GM12878 (cell line): ENCODE measurements at regions not wholly inside any gene's neighbourhood (a gene's known extent, or its start where the extent isn't known, plus 50 kb on each side); places are given as distances from the start of the nearest gene placed in this dataset.

Experiments
- ATAC-seq: fragments of 200-7000 bp; cut with Tn5 transposase; 3 replicates; pipeline ENCODE4 v1.9.1; 2020; ENCODE audit warnings: mild to moderate bottlenecking, moderate library complexity
- BruUV-seq: library from RNA; stranded (reverse); fragments of 400-500 nt; replicated peaks from 2 replicates; lab custom pipeline; 2021; lab: Mats Ljungman, UMichigan
- CTCF ChIA-PET: fragments of 300-600 bp; sonication (Branson Sonifier 250); formaldehyde crosslinking; extraction: SDS; loops from one replicate; lab custom pipeline; 2021; ENCODE audit warnings: inconsistent platforms; lab: Yijun Ruan, JAX
- POLR2A ChIA-PET: fragments of 350-600 bp; formaldehyde crosslinking; extraction: SDS; loops from one replicate; lab custom pipeline; 2021; ENCODE audit warnings: inconsistent platforms; lab: Charles Lee
- RAD21 ChIA-PET: fragments of 300-600 bp; sonication (Branson Sonifier 250); formaldehyde crosslinking; loops from one replicate; lab custom pipeline; 2023; ENCODE audit warnings: antibody characterized with exemption; ENCODE audit not compliant: unreplicated experiment; lab: Charles Lee
- SMC1A ChIA-PET: fragments of 300-600 bp; sonication (Branson Sonifier 250); formaldehyde crosslinking; loops from one replicate; lab custom pipeline; 2023; ENCODE audit not compliant: unreplicated experiment, uncharacterized antibody; lab: Charles Lee
- DNase-seq: peaks from one replicate; pipeline ENCODE4 v3.0.0-alpha.2; 2011; ENCODE audit warnings: low read depth, low spot score
- FAIRE-seq: peaks from 3 replicates; lab custom pipeline; 2011; peaks lifted over from hg19 to GRCh38; lab: Jason Lieb, UNC
- H2AFZ ChIP-seq: 2 replicates; pipeline ENCODE4 v1.6.0; 2011; ENCODE audit warnings: low read depth, low read length, control low read depth; ENCODE audit not compliant: control insufficient read depth
- H3K27ac ChIP-seq: 2 replicates; pipeline ENCODE4 v1.5.1; 2011; ENCODE audit warnings: control low read depth; ENCODE audit not compliant: control insufficient read depth, insufficient read depth
- H3K27me3 ChIP-seq, 2 experiments: replicated peaks in 1 of 2; 2 replicates each; pipeline versions ENCODE4 v1.6.0 to v1.6.1; 2011; ENCODE audit warnings: low read length in 1 of 2; ENCODE audit not compliant: control insufficient read depth in 2 of 2, insufficient read depth in 2 of 2
- H3K36me3 ChIP-seq, 2 experiments: 2 replicates each; pipeline ENCODE4 v1.5.1; 2011; ENCODE audit warnings: low read length in 1 of 2; ENCODE audit not compliant: control insufficient read depth in 2 of 2, insufficient read depth in 2 of 2
- H3K4me1 ChIP-seq: 2 replicates; pipeline ENCODE4 v1.6.1; 2011; ENCODE audit warnings: mild to moderate bottlenecking, low read length, moderate library complexity, mixed read lengths; ENCODE audit not compliant: control insufficient read depth, insufficient read depth
- H3K4me2 ChIP-seq: 2 replicates; pipeline ENCODE4 v1.6.0; 2011; ENCODE audit warnings: control low read depth; ENCODE audit not compliant: control insufficient read depth, insufficient read depth
- H3K4me3 ChIP-seq: fragments of 200-600 bp; sonication (generic); 2 replicates; pipeline ENCODE4 v1.5.1; 2016
- H3K79me2 ChIP-seq: 2 replicates; pipeline ENCODE4 v1.6.0; 2011; ENCODE audit warnings: low read length; ENCODE audit not compliant: control insufficient read depth, insufficient read depth
- H3K9ac ChIP-seq: 2 replicates; pipeline ENCODE4 v1.8.0; 2011; ENCODE audit warnings: low read length, control low read depth, mixed read lengths; ENCODE audit not compliant: control insufficient read depth, insufficient read depth
- H3K9me3 ChIP-seq: replicated peaks from 3 replicates; pipeline ENCODE4 v1.5.1; 2011; ENCODE audit warnings: mild to moderate bottlenecking, low read length; ENCODE audit not compliant: control insufficient read depth, insufficient read depth
- H4K20me1 ChIP-seq: 2 replicates; pipeline ENCODE4 v1.6.0; 2011; ENCODE audit not compliant: control insufficient read depth, insufficient read depth
- CBX5 ChIP-seq: sonication (generic); IDR thresholded peaks from 2 replicates; pipeline ENCODE4 v1.6.1; 2016; ENCODE audit warnings: low read depth, moderate library complexity, mild to moderate bottlenecking, inconsistent platforms
- CHD1 ChIP-seq: IDR thresholded peaks from 2 replicates; pipeline ENCODE4 v1.6.1; 2012; ENCODE audit warnings: low read depth, low read length, improper control_type of control experiment
- E2F4 ChIP-seq: IDR thresholded peaks from 2 replicates; pipeline ENCODE4 v1.6.1; 2012; ENCODE audit warnings: low read depth, low read length, improper control_type of control experiment
- ESRRA ChIP-seq: IDR thresholded peaks from 2 replicates; pipeline ENCODE4 v1.6.1; 2012; ENCODE audit warnings: mild to moderate bottlenecking, low read length, improper control_type of control experiment
- FOS ChIP-seq: IDR thresholded peaks from 3 replicates; pipeline ENCODE4 v1.6.1; 2011; ENCODE audit warnings: borderline replicate concordance; ENCODE audit not compliant: insufficient read length; ENCODE audit errors: extremely low read depth
- HDAC2 ChIP-seq: fragments of 200-600 bp; sonication (generic); IDR thresholded peaks from 2 replicates; pipeline ENCODE4 v1.6.1; 2017
- JUNB ChIP-seq: IDR thresholded peaks from 2 replicates; pipeline ENCODE4 v1.6.1; 2016; ENCODE audit warnings: antibody characterized with exemption, mild to moderate bottlenecking
- KAT2A ChIP-seq: conservative IDR thresholded peaks from 2 replicates; pipeline ENCODE4 v1.6.1; 2011; ENCODE audit warnings: low read depth, low read length; ENCODE audit not compliant: control insufficient read depth
- MEF2A ChIP-seq: IDR thresholded peaks from 2 replicates; pipeline ENCODE4 v1.6.1; 2011; ENCODE audit warnings: low read depth, mild to moderate bottlenecking, low read length, moderate library complexity; ENCODE audit not compliant: insufficient read depth
- MEF2B ChIP-seq: fragments of 450-650 bp; IDR thresholded peaks from 2 replicates; pipeline ENCODE4 v1.6.1; 2018; ENCODE audit warnings: mild to moderate bottlenecking, moderate library complexity; ENCODE audit not compliant: partially characterized antibody, poor library complexity, severe bottlenecking
- NFXL1 ChIP-seq: fragments of 450-650 bp; IDR thresholded peaks from 2 replicates; pipeline ENCODE4 v1.6.1; 2017; ENCODE audit warnings: antibody characterized with exemption, mild to moderate bottlenecking, borderline replicate concordance
- RELA ChIP-seq: fragments of 450-650 bp; IDR thresholded peaks from 2 replicates; pipeline ENCODE4 v1.8.0; 2014; ENCODE audit warnings: borderline replicate concordance; ENCODE audit not compliant: partially characterized antibody
- SIX5 ChIP-seq: IDR thresholded peaks from 2 replicates; pipeline ENCODE4 v1.6.1; 2011; ENCODE audit warnings: mild to moderate bottlenecking, low read depth, low read length, moderate library complexity; ENCODE audit not compliant: severe bottlenecking
- ZBTB11 ChIP-seq: fragments of 450-650 bp; formaldehyde crosslinking; IDR thresholded peaks from 2 replicates; pipeline ENCODE4 v1.5.0; 2022; ENCODE audit warnings: mild to moderate bottlenecking, missing genetic modification characterization
- ZNF24 ChIP-seq: fragments of 450-650 bp; IDR thresholded peaks from 2 replicates; pipeline ENCODE4 v1.6.1; 2017; ENCODE audit warnings: antibody characterized with exemption, mild to moderate bottlenecking
- ZZZ3 ChIP-seq: IDR thresholded peaks from 2 replicates; pipeline ENCODE4 v1.6.1; 2011; ENCODE audit warnings: low read depth; ENCODE audit not compliant: control insufficient read depth, insufficient read length
- whole genome bisulfite sequencing: methylation state at CpG from one replicate; pipeline ENCODE4 v1.1.6; 2016; ENCODE audit warnings: low lambda C conversion rate; ENCODE audit not compliant: insufficient replicate concordance, insufficient coverage; ENCODE audit errors: missing lambda C conversion rate; 5-methylcytosine and 5-hydroxymethylcytosine counted together
- in situ Hi-C: fragments of 300-500 bp; cut with MboI; formaldehyde crosslinking; loops from 9 replicates; pipeline ENCODE4 v1.14.3; 2018; ENCODE audit warnings: mixed read lengths
- intact Hi-C: fragments of 100-400 bp; cut with micrococcal nuclease; formaldehyde crosslinking; loops from one replicate; pipeline ENCODE4 v1.14.2; 2022; ENCODE audit not compliant: unreplicated experiment

- no peak for TF ChIP-seq MEF2A
- no peak for TF ChIP-seq SIX5
- no peak for TF ChIP-seq MEF2B
- Histone ChIP-seq H3K4me1 (no peaks in the 10 kb centered on the region), H3K9me3 (no peaks in the 10 kb centered on the region), H3K27ac (no peak overlapping the region), H3K4me2 (no peak overlapping the region), H3K9ac (no peak overlapping the region), H3K4me3 (no peak overlapping the region), H3K79me2 (no peaks in the 10 kb centered on the region), H3K36me3 (no peaks in the 10 kb centered on the region), H3K27me3 (no peaks in the 10 kb centered on the region), H2AFZ (no peak overlapping the region), H4K20me1 (no peaks in the 10 kb centered on the region)
- SMC1A ChIA-PET, result no interaction called here
- FAIRE-seq, result no peak
- BruUV-seq, result no TSS peak
- RAD21 ChIA-PET, result no interaction called here
- 54% methylated on average over 2 of the region's 2 CpGs for WGBS
- ATAC-seq, result no peak
- in situ Hi-C loops, result no loop called here
- no peak for DNase-seq
- CTCF ChIA-PET, result no interaction called here
- POLR2A ChIA-PET, result no interaction called here
- intact Hi-C loops, result no loop called here
Measured at GRCh38 chr2:129324349-129324748, 655.1 kb upstream of the RAB6C start.

GRCh38 chr2:129325151-129325550 is 654.3 kb upstream of the RAB6C start:
- no peaks in the 10 kb centered on the region for H3K27me3 ChIP-seq
- no peak overlapping the region for H3K4me3 ChIP-seq
- intact Hi-C loops (no loop called here), in situ Hi-C loops (no loop called here)
- BruUV-seq, result no TSS peak
- no peak overlapping the region for H3K4me2 ChIP-seq
- H3K27ac ChIP-seq, result no peak overlapping the region
- ChIA-PET POLR2A (no interaction called here), RAD21 (no interaction called here), SMC1A (no interaction called here), CTCF (no interaction called here)
- H3K9me3 ChIP-seq, result no peaks in the 10 kb centered on the region
- H3K36me3 ChIP-seq, result no peaks in the 10 kb centered on the region
- no peak overlapping the region for H2AFZ ChIP-seq
- no peak overlapping the region for H3K9ac ChIP-seq
- ATAC-seq (no peak), FAIRE-seq (no peak), DNase-seq (no peak)
- H3K79me2 ChIP-seq, result no peaks in the 10 kb centered on the region
- 38% methylated on average over 2 of the region's 2 CpGs for WGBS
- no peaks in the 10 kb centered on the region for H4K20me1 ChIP-seq
- H3K4me1 ChIP-seq, result no peaks in the 10 kb centered on the region
- TF ChIP-seq ZNF24, result no peak
- no peak for TF ChIP-seq CHD1
- no peak for TF ChIP-seq E2F4
- no peak for TF ChIP-seq JUNB
- no peak for TF ChIP-seq CBX5
- TF ChIP-seq RELA, result no peak
- no peak for TF ChIP-seq HDAC2
- no peak for TF ChIP-seq KAT2A
- no peak for TF ChIP-seq ESRRA
- TF ChIP-seq FOS, result no peak
- TF ChIP-seq ZBTB11 (CRISPR knock-in tag), result no peak
- no peak for TF ChIP-seq ZZZ3
- no peak for TF ChIP-seq NFXL1
